NB4 (cell line): ENCODE measurements at regions not wholly inside any gene's neighbourhood (a gene's known extent, or its start where the extent isn't known, plus 50 kb on each side); places are given as distances from the start of the nearest gene placed in this dataset.

ENCODE experiments used
- CTCF ChIP-seq: IDR thresholded peaks from one replicate; pipeline ENCODE4 v1.5.1; 2012; ENCODE audit warnings: low read depth, low read length
- MYC ChIP-seq: IDR thresholded peaks from 2 replicates; pipeline ENCODE4 v1.6.1; 2011; ENCODE audit warnings: low read depth, low read length

GRCh38 chr11:128201009-128201408 lies 386.3 kb downstream of the ETS1 start:
- TF ChIP-seq MYC (no peak), CTCF (no peak)
